ENCODE measurements at regions not wholly inside any gene's neighbourhood (a gene's known extent, or its start where the extent isn't known, plus 50 kb on each side); places are given as distances from the start of the nearest gene placed in this dataset.

DNA sequence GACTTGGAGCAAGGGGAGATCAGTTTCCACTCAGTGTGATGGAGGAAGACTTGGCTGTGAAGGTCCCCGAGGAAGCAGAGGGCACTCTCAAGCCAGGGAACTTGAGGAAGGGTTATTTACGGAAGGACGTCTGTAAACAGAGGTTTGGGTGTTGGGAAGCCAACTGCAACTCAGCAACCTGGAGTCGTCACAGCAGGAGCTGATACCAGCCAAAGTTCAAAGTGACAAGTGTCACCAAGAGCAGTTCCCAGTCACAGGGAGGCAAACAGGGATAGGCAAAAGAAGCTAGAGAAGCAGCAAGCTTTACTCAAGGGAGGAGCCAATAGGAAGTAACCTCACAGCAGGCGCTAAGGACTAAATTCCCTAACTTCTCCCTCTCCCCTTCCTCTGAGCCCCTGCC lies 205.5 kb downstream of the EFNB2 start:
- no peak for ATAC-seq (ENCODE audit: low read depth)
- TF ChIP-seq CTCF (IDR thresholded peaks at IDR 0.05; ENCODE audit: poor library complexity, severe bottlenecking): no peak
- H3K36me3 ChIP-seq (ENCODE audit: low read depth): no peaks in the 10 kb centered on the region
- no peaks in the 10 kb centered on the region for H3K27me3 ChIP-seq (ENCODE audit: insufficient read depth, poor library complexity, severe bottlenecking)
- H3K4me1 ChIP-seq (ENCODE audit: insufficient read depth, poor library complexity, severe bottlenecking): no peaks in the 10 kb centered on the region
- no peak overlapping the region for H3K4me3 ChIP-seq (ENCODE audit: severe bottlenecking)
- H3K27ac ChIP-seq (ENCODE audit: poor library complexity, severe bottlenecking): no peak overlapping the region
- no peak for DNase-seq (ENCODE audit: low spot score)
- H3K9me3 ChIP-seq (ENCODE audit: severe bottlenecking): no peaks in the 10 kb centered on the region

GRCh38 chr13:106326751-106327150 lies 208.7 kb downstream of the EFNB2 start:
- DNase-seq (ENCODE audit: low spot score) (no peak), ATAC-seq (ENCODE audit: low read depth) (no peak)
- Histone ChIP-seq H3K27me3 (ENCODE audit: insufficient read depth, poor library complexity, severe bottlenecking) (no peaks in the 10 kb centered on the region), H3K9me3 (ENCODE audit: severe bottlenecking) (peaks cover 4% of the 10 kb centered on the region), H3K27ac (ENCODE audit: poor library complexity, severe bottlenecking) (no peak overlapping the region), H3K4me3 (ENCODE audit: severe bottlenecking) (no peak overlapping the region), H3K36me3 (ENCODE audit: low read depth) (no peaks in the 10 kb centered on the region), H3K4me1 (ENCODE audit: insufficient read depth, poor library complexity, severe bottlenecking) (no peaks in the 10 kb centered on the region)
- TF ChIP-seq CTCF (IDR thresholded peaks at IDR 0.05; ENCODE audit: poor library complexity, severe bottlenecking): no peak

- ATAC-seq (ENCODE audit: low read depth): no peak
- H3K36me3 ChIP-seq (ENCODE audit: low read depth): no peaks in the 10 kb centered on the region
- DNase-seq (ENCODE audit: low spot score): no peak
- H3K9me3 ChIP-seq (ENCODE audit: severe bottlenecking): peaks cover 6% of the 10 kb centered on the region
- no peak overlapping the region for H3K4me3 ChIP-seq (ENCODE audit: severe bottlenecking)
- no peaks in the 10 kb centered on the region for H3K27me3 ChIP-seq (ENCODE audit: insufficient read depth, poor library complexity, severe bottlenecking)
- peaks cover 4% of the 10 kb centered on the region for H3K4me1 ChIP-seq (ENCODE audit: insufficient read depth, poor library complexity, severe bottlenecking)
- no peak overlapping the region for H3K27ac ChIP-seq (ENCODE audit: poor library complexity, severe bottlenecking)
- TF ChIP-seq CTCF (IDR thresholded peaks at IDR 0.05; ENCODE audit: poor library complexity, severe bottlenecking): no peak
Measured at GRCh38 chr13:106324444-106324843, 211.0 kb downstream of the EFNB2 start.

DNA sequence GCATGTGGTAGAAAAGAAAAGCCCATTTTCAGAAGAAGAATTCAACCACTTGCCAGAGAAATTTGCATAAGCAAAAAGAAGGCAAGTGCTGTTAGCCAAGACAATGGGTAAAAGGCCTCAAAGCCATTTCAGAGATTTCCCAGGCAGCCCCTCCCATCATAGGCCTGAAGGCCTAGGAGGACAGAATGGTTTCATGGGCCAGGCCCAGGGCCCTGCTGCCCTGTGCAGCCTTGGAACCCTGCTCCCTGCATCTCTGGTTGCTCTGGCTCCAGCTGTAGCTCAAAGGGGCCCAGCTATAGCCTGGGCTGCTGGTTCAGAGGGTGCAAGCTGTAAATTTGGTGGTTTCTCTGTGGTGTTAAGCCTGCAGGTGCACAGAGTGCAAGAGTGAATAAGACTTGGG lies 212.8 kb downstream of the EFNB2 start:
- Histone ChIP-seq H3K27me3 (ENCODE audit: insufficient read depth, poor library complexity, severe bottlenecking) (no peaks in the 10 kb centered on the region), H3K9me3 (ENCODE audit: severe bottlenecking) (peaks cover 6% of the 10 kb centered on the region), H3K36me3 (ENCODE audit: low read depth) (no peaks in the 10 kb centered on the region), H3K4me3 (ENCODE audit: severe bottlenecking) (no peak overlapping the region), H3K27ac (ENCODE audit: poor library complexity, severe bottlenecking) (no peak overlapping the region), H3K4me1 (ENCODE audit: insufficient read depth, poor library complexity, severe bottlenecking) (peaks cover 18% of the 10 kb centered on the region)
- ATAC-seq (ENCODE audit: low read depth): no peak
- no peak for TF ChIP-seq CTCF (IDR thresholded peaks at IDR 0.05; ENCODE audit: poor library complexity, severe bottlenecking)
- DNase-seq (ENCODE audit: low spot score): no peak

GRCh38 chr13:106318941-106319411 lies 216.5 kb downstream of the EFNB2 start:
- peak; percentile 85 for DNase-seq (ENCODE audit: low spot score)
- no peak overlapping the region for H3K4me3 ChIP-seq (ENCODE audit: severe bottlenecking)

More at GRCh38 chr13:106318941-106319411, 216.5 kb downstream of the EFNB2 start:
- peaks cover 6% of the 10 kb centered on the region for H3K9me3 ChIP-seq (ENCODE audit: severe bottlenecking)
- no peaks in the 10 kb centered on the region for H3K27me3 ChIP-seq (ENCODE audit: insufficient read depth, poor library complexity, severe bottlenecking)
- no peak for TF ChIP-seq CTCF (IDR thresholded peaks at IDR 0.05; ENCODE audit: poor library complexity, severe bottlenecking)
- H3K4me1 ChIP-seq (ENCODE audit: insufficient read depth, poor library complexity, severe bottlenecking): peaks cover 18% of the 10 kb centered on the region
- peak; percentile 100 for ATAC-seq (ENCODE audit: low read depth)
- peak overlapping the region; percentile 81 for H3K27ac ChIP-seq (ENCODE audit: poor library complexity, severe bottlenecking)
- no peaks in the 10 kb centered on the region for H3K36me3 ChIP-seq (ENCODE audit: low read depth)

Measured in RWPE2 (cell line).